HG03342 (cell line): ENCODE measurements at regions not wholly inside any gene's neighbourhood (a gene's known extent, or its start where the extent isn't known, plus 50 kb on each side); places are given as distances from the start of the nearest gene placed in this dataset.

Experiments used
- ATAC-seq: cut with Tn5 transposase; IDR thresholded peaks from one replicate; pipeline ENCODE4 v1.9.1; 2021; ENCODE audit warnings: mild to moderate bottlenecking, moderate library complexity; ENCODE audit not compliant: unreplicated experiment

GRCh38 chr12:45548426-45548825, 181.1 kb upstream of the ARID2 start:
- no peak for ATAC-seq

- ATAC-seq, result no peak
Measured at GRCh38 chr12:45549337-45549902, 180.1 kb upstream of the ARID2 start.

GRCh38 chr12:45553204-45553603, 176.3 kb upstream of the ARID2 start:
- no peak for ATAC-seq

GRCh38 chr12:45557016-45557415, 172.5 kb upstream of the ARID2 start:
- no peak for ATAC-seq

- no peak for ATAC-seq
Measured at GRCh38 chr12:45558353-45558752, 171.2 kb upstream of the ARID2 start.

- no peak for ATAC-seq
Measured at GRCh38 chr12:45559537-45559936, 170.0 kb upstream of the ARID2 start.

GRCh38 chr12:45560689-45561088, 168.8 kb upstream of the ARID2 start:
- no peak for ATAC-seq

GRCh38 chr12:45561488-45561887, 168.0 kb upstream of the ARID2 start:
- ATAC-seq, result no peak

- ATAC-seq, result no peak
Measured at GRCh38 chr12:45565590-45565989, 163.9 kb upstream of the ARID2 start.

GRCh38 chr12:45566257-45566656, 163.2 kb upstream of the ARID2 start:
- ATAC-seq, result no peak

- ATAC-seq, result no peak
Measured at GRCh38 chr12:45568808-45569207, 160.7 kb upstream of the ARID2 start.

- no peak for ATAC-seq
Measured at GRCh38 chr12:45570501-45570900, 159.0 kb upstream of the ARID2 start.

- no peak for ATAC-seq
Measured at GRCh38 chr12:45572114-45572513, 157.4 kb upstream of the ARID2 start.

- ATAC-seq, result no peak
Measured at GRCh38 chr12:45575417-45575816, 154.1 kb upstream of the ARID2 start.

GRCh38 chr12:45575823-45576475, 153.6 kb upstream of the ARID2 start:
- ATAC-seq, result peak; percentile 68

- ATAC-seq, result no peak
Measured at GRCh38 chr12:45577844-45578399, 151.6 kb upstream of the ARID2 start.

GRCh38 chr12:45580356-45580969, 149.0 kb upstream of the ARID2 start:
- no peak for ATAC-seq

GRCh38 chr12:45581112-45581511, 148.4 kb upstream of the ARID2 start:
- ATAC-seq, result no peak

GRCh38 chr12:45582536-45582935, 147.0 kb upstream of the ARID2 start:
- ATAC-seq, result no peak

GRCh38 chr12:45582986-45583659, 146.4 kb upstream of the ARID2 start:
- ATAC-seq, result no peak

- ATAC-seq, result no peak
Measured at GRCh38 chr12:45584336-45584735, 145.2 kb upstream of the ARID2 start.
